Activated effector memory CD4-positive, alpha-beta T cell treated with anti-CD3 and anti-CD28 coated beads, Interleukin-2, amount 50 U/mL, for 16 hours (primary cell): ENCODE measurements at regions not wholly inside any gene's neighbourhood (a gene's known extent, or its start where the extent isn't known, plus 50 kb on each side); places are given as distances from the start of the nearest gene placed in this dataset.

Source experiments
- DNase-seq: peaks from one replicate; pipeline ENCODE4 v3.0.0-alpha.2; 2020

GRCh38 chr6:144697369-144697760 is 412.2 kb downstream of the UTRN start:
- no peak for DNase-seq

GRCh38 chr6:144697801-144698200 is 412.7 kb downstream of the UTRN start:
- no peak for DNase-seq

GRCh38 chr6:144702781-144703180 is 417.6 kb downstream of the UTRN start:
- no peak for DNase-seq

GRCh38 chr6:144710207-144710606 is 425.1 kb downstream of the UTRN start:
- no peak for DNase-seq

- DNase-seq = no peak
These were observed 426.5 kb downstream of the UTRN start for GRCh38 chr6:144711661-144712060.

GRCh38 chr6:144712541-144712940 is 427.4 kb downstream of the UTRN start:
- no peak for DNase-seq

- no peak for DNase-seq
These were observed 429.0 kb downstream of the UTRN start for GRCh38 chr6:144714021-144714712.

- DNase-seq = no peak
These were observed 430.2 kb downstream of the UTRN start for GRCh38 chr6:144715344-144715743.

GRCh38 chr6:144718431-144718830 is 433.3 kb downstream of the UTRN start:
- no peak for DNase-seq

- no peak for DNase-seq
These were observed 436.1 kb downstream of the UTRN start for GRCh38 chr6:144721232-144721631.

- DNase-seq = no peak
These were observed 437.1 kb downstream of the UTRN start for GRCh38 chr6:144722154-144722737.

GRCh38 chr6:144722925-144723324 is 437.8 kb downstream of the UTRN start:
- no peak for DNase-seq

- no peak for DNase-seq
These were observed 438.3 kb downstream of the UTRN start for GRCh38 chr6:144723431-144723830.

GRCh38 chr6:144724818-144725217 is 439.7 kb downstream of the UTRN start:
- DNase-seq = no peak

- DNase-seq = no peak
These were observed 440.8 kb downstream of the UTRN start for GRCh38 chr6:144725736-144726522.

- DNase-seq = no peak
These were observed 443.7 kb downstream of the UTRN start for GRCh38 chr6:144728804-144729203.

- no peak for DNase-seq
These were observed 444.4 kb downstream of the UTRN start for GRCh38 chr6:144729502-144729901.

- no peak for DNase-seq
These were observed 445.0 kb downstream of the UTRN start for GRCh38 chr6:144730088-144730645.

- no peak for DNase-seq
These were observed 446.1 kb downstream of the UTRN start for GRCh38 chr6:144731229-144731628.

GRCh38 chr6:144736763-144737162 is 451.6 kb downstream of the UTRN start:
- DNase-seq = no peak

- DNase-seq = no peak
These were observed 452.9 kb downstream of the UTRN start for GRCh38 chr6:144737998-144738397.

GRCh38 chr6:144739873-144740272 is 454.7 kb downstream of the UTRN start:
- no peak for DNase-seq

- no peak for DNase-seq
These were observed 456.5 kb downstream of the UTRN start for GRCh38 chr6:144741659-144742058.

GRCh38 chr6:144742779-144743178 is 457.6 kb downstream of the UTRN start:
- DNase-seq = no peak
